Activated CD4-positive, alpha-beta memory T cell treated with anti-CD3 and anti-CD28 coated beads, Interleukin-2, amount 10 ng/mL, durations not matched to agents 7 days and 5 days (primary cell): ENCODE measurements at regions not wholly inside any gene's neighbourhood (a gene's known extent, or its start where the extent isn't known, plus 50 kb on each side); places are given as distances from the start of the nearest gene placed in this dataset.

Experiments
- CTCF ChIA-PET: fragments of 350-600 bp; sonication (Branson Sonifier 250); formaldehyde crosslinking; loops from one replicate; lab custom pipeline; 2021; ENCODE audit warnings: antibody characterized with exemption, inconsistent platforms; lab: Charles Lee
- POLR2A ChIA-PET: fragments of 350-600 bp; sonication (Branson Sonifier 250); formaldehyde crosslinking; loops from one replicate; lab custom pipeline; 2021; ENCODE audit warnings: antibody characterized with exemption; lab: Charles Lee
- DNase-seq: peaks from one replicate; pipeline ENCODE4 v3.0.0-alpha.2; 2020
- H3K27ac Mint-ChIP-seq: one replicate; pipeline ENCODE4 v1.8.0; 2021; ENCODE audit warnings: mild to moderate bottlenecking, mixed read lengths
- H3K27me3 Mint-ChIP-seq: one replicate; pipeline ENCODE4 v1.8.0; 2021; ENCODE audit warnings: mixed read lengths
- H3K36me3 Mint-ChIP-seq: one replicate; pipeline ENCODE4 v1.8.0; 2021; ENCODE audit warnings: low read depth, mixed read lengths
- H3K4me1 Mint-ChIP-seq: one replicate; pipeline ENCODE4 v1.8.0; 2021; ENCODE audit warnings: mixed read lengths
- H3K4me3 Mint-ChIP-seq: one replicate; pipeline ENCODE4 v1.8.0; 2021; ENCODE audit warnings: mild to moderate bottlenecking, mixed read lengths
- H3K9me3 Mint-ChIP-seq: one replicate; pipeline ENCODE4 v1.8.0; 2021; ENCODE audit warnings: mixed read lengths

DNA sequence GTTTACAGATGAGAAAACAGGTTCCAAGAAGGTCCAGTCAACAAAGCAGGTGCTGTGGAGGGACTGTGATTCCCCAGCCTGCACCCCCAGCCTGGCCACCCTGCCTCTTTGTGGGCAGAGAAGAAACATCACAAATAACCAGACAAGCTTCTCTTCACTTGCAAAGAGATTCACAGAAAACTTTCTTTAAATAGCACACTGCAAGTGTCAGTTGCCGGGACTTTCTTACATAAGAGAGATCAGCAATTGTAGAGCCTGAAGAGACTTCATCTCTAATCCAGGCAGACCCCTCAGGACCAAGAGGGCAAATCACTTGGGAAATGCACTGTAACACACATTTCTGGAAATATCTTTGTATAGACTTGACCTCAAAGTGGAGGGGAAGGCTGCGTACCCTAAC lies 207.9 kb upstream of the CHRNA7 start:
- H3K9me3 Mint-ChIP-seq: no peaks in the 10 kb centered on the region
- no peaks in the 10 kb centered on the region for H3K36me3 Mint-ChIP-seq
- POLR2A ChIA-PET: no interaction called here
- no peak overlapping the region for H3K27ac Mint-ChIP-seq
- no peak overlapping the region for H3K4me3 Mint-ChIP-seq
- H3K4me1 Mint-ChIP-seq: no peaks in the 10 kb centered on the region
- peaks cover 5% of the 10 kb centered on the region for H3K27me3 Mint-ChIP-seq
- CTCF ChIA-PET: no interaction called here
- no peak for DNase-seq

GRCh38 chr15:31824024-31824423 lies 206.3 kb upstream of the CHRNA7 start:
- H3K4me3 Mint-ChIP-seq: no peak overlapping the region
- no peak for DNase-seq
- H3K36me3 Mint-ChIP-seq: no peaks in the 10 kb centered on the region
- no peak overlapping the region for H3K27ac Mint-ChIP-seq
- no peaks in the 10 kb centered on the region for H3K9me3 Mint-ChIP-seq
- ChIA-PET CTCF (no interaction called here), POLR2A (no interaction called here)
- no peaks in the 10 kb centered on the region for H3K4me1 Mint-ChIP-seq
- peaks cover 1% of the 10 kb centered on the region for H3K27me3 Mint-ChIP-seq

DNA sequence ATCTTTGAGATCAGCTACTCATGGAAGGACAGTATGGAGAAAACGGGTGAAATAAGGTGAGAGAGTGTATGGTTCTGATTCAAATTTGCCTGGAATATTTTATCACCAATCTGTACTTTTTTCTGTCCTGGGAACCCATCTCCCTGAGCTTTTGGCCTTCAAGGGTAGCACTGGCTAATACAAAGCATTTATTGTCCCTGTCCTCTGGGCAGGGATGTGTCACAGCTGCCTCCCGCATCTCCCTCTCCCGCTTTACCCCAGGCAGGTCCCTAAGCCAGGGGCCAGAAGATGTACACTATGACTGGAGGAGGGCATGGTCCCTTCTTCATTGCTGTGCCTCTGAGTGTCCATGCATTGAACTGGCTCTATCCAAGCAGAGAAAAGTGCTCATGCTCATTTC lies 201.7 kb upstream of the CHRNA7 start:
- no peak for DNase-seq
- ChIA-PET POLR2A (no interaction called here), CTCF (no interaction called here)
- H3K36me3 Mint-ChIP-seq: no peaks in the 10 kb centered on the region
- H3K9me3 Mint-ChIP-seq: no peaks in the 10 kb centered on the region
- no peak overlapping the region for H3K4me3 Mint-ChIP-seq
- peaks cover 2% of the 10 kb centered on the region for H3K27me3 Mint-ChIP-seq
- H3K4me1 Mint-ChIP-seq: no peaks in the 10 kb centered on the region
- H3K27ac Mint-ChIP-seq: no peak overlapping the region

DNA sequence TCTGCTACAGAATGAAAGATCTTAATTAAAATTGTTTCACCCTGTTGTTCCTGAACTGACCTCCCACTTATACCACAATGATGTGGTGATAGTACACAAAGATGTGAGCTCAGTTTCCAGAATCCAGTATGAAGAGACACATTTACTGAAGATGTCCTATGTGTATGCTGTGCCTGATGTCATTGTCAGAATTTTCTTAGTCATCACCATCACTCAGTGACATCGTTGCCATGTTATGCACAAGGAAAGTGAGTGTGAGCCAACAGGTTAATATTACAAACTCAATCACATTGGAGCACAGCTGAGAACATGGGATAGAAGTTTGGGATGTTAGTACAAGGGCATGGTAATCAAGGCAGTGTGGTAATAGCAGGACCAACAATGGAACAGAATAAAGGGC lies 199.7 kb upstream of the CHRNA7 start:
- POLR2A ChIA-PET: no interaction called here
- Mint-ChIP-seq H3K27ac (no peak overlapping the region), H3K36me3 (no peaks in the 10 kb centered on the region), H3K4me3 (no peak overlapping the region), H3K9me3 (no peaks in the 10 kb centered on the region), H3K4me1 (no peaks in the 10 kb centered on the region), H3K27me3 (peaks cover 2% of the 10 kb centered on the region)
- no peak for DNase-seq
- CTCF ChIA-PET: no interaction called here

DNA sequence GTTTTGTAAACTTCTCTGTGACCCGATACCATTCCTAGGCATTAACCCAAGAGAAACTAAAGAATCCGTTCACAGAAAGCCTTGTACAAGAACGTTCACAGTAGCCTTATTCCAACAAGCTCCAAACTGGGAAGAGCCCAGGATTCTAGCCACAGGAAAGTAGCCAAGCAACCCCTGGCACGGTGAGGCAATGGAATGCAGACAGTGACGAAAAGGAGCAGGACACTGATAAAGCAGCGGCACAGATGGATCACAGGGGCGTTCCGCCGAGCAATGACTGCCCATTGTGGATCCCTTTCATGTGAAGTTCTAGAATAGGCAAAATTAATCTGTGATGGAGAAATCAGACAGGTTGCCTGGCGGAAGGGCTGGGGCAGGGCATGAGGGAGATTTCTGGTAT lies 198.7 kb upstream of the CHRNA7 start:
- H3K27ac Mint-ChIP-seq: no peak overlapping the region
- no peak overlapping the region for H3K4me3 Mint-ChIP-seq
- ChIA-PET POLR2A (no interaction called here), CTCF (no interaction called here)
- no peaks in the 10 kb centered on the region for H3K4me1 Mint-ChIP-seq
- no peak for DNase-seq
- no peaks in the 10 kb centered on the region for H3K36me3 Mint-ChIP-seq
- no peaks in the 10 kb centered on the region for H3K9me3 Mint-ChIP-seq
- peaks cover 2% of the 10 kb centered on the region for H3K27me3 Mint-ChIP-seq

DNA sequence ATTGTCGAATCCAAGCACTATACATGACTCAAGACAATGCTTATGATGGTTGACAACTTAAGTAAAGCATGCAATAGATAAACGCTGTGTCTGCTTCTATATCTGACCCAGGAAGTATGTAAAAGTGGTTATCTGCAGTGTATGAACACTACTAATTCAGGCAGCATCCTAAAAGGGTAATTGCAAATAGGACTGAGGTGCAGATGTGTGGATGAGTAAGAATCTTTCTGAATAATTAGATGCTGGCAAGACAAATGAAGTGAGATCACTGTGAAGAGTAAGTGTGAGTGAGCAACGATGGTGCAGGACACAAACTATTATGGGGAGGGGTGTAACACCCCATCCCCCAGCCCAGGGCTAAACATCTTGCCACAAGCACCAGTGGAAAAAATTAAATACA lies 195.7 kb upstream of the CHRNA7 start:
- ChIA-PET CTCF (no interaction called here), POLR2A (no interaction called here)
- Mint-ChIP-seq H3K4me1 (no peaks in the 10 kb centered on the region), H3K27ac (no peak overlapping the region), H3K36me3 (no peaks in the 10 kb centered on the region), H3K9me3 (no peaks in the 10 kb centered on the region), H3K4me3 (no peak overlapping the region), H3K27me3 (peaks cover 4% of the 10 kb centered on the region)
- no peak for DNase-seq

- Mint-ChIP-seq H3K9me3 (no peaks in the 10 kb centered on the region), H3K4me1 (no peaks in the 10 kb centered on the region), H3K27ac (no peak overlapping the region), H3K36me3 (no peaks in the 10 kb centered on the region), H3K4me3 (no peak overlapping the region), H3K27me3 (peaks cover 2% of the 10 kb centered on the region)
- CTCF ChIA-PET: no interaction called here
- DNase-seq: no peak
- POLR2A ChIA-PET: no interaction called here
Measured at GRCh38 chr15:31839388-31839787, 190.9 kb upstream of the CHRNA7 start.

GRCh38 chr15:31840849-31841476 lies 189.4 kb upstream of the CHRNA7 start:
- H3K36me3 Mint-ChIP-seq: no peaks in the 10 kb centered on the region
- peaks cover 2% of the 10 kb centered on the region for H3K27me3 Mint-ChIP-seq
- no peaks in the 10 kb centered on the region for H3K9me3 Mint-ChIP-seq
- POLR2A ChIA-PET: no interaction called here
- H3K4me1 Mint-ChIP-seq: no peaks in the 10 kb centered on the region
- no peak overlapping the region for H3K27ac Mint-ChIP-seq
- CTCF ChIA-PET: no interaction called here
- no peak for DNase-seq
- no peak overlapping the region for H3K4me3 Mint-ChIP-seq

DNA sequence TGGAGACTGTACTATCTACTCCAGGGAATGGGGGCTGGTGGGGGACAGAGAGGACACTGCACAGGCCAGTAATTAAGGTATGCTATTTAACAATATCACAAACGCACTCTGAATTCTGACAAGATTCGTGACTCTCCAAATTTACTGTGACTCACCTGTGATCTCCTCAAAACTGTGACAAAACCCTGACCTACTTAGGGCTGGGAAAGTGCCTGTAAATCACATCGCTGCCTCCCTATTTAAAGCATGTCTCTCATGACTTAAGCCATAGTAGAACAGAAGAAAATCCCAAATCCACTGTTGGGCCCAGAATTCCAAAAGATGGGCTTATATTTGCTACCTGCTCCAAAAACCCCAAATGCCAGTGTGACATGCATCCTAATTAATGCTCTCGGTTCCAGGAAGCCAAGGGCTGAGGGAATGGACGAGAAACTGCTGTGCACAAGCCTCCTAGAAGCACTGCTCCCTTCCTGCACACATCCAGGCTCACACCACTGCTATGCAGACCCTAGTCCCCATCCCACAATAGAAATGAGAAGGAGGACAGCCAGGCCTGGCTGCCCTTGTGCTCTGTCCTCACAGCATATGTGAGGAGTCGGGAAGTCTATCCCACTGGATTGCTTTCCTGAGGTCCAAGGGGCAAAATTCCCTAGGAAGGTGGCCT lies 187.7 kb upstream of the CHRNA7 start:
- H3K27me3 Mint-ChIP-seq: peaks cover 3% of the 10 kb centered on the region
- no peak for DNase-seq
- POLR2A ChIA-PET: no interaction called here
- CTCF ChIA-PET: no interaction called here
- H3K4me1 Mint-ChIP-seq: no peaks in the 10 kb centered on the region
- H3K9me3 Mint-ChIP-seq: no peaks in the 10 kb centered on the region
- H3K27ac Mint-ChIP-seq: no peak overlapping the region
- no peaks in the 10 kb centered on the region for H3K36me3 Mint-ChIP-seq
- no peak overlapping the region for H3K4me3 Mint-ChIP-seq

- Mint-ChIP-seq H3K4me3 (no peak overlapping the region), H3K27me3 (peaks cover 2% of the 10 kb centered on the region), H3K9me3 (no peaks in the 10 kb centered on the region), H3K27ac (no peak overlapping the region), H3K4me1 (no peaks in the 10 kb centered on the region), H3K36me3 (no peaks in the 10 kb centered on the region)
- DNase-seq: no peak
- CTCF ChIA-PET: no interaction called here
- POLR2A ChIA-PET: no interaction called here
Measured at GRCh38 chr15:31843426-31844055, 186.8 kb upstream of the CHRNA7 start.

DNA sequence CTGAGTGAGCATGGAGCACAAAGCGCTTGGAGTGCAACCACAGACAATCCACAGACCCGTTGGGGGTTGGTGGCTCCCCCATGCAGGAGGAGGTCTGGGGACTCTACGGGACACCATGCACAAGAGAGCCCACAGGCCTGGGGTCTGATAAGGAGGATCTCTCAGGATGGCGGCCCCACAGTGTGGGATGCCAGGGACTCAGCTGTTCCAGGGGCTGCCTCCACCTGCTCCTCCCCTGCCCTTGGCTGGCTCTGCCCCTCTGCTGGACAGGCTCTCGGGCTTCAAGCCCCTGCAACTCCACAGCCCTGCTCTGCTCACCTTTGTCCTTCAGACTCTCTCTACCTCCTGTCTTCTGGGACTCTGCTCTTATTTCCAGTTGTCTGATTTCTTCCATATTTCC lies 184.5 kb upstream of the CHRNA7 start:
- Mint-ChIP-seq H3K4me1 (no peaks in the 10 kb centered on the region), H3K36me3 (no peaks in the 10 kb centered on the region), H3K4me3 (no peak overlapping the region), H3K27me3 (peaks cover 2% of the 10 kb centered on the region), H3K27ac (no peak overlapping the region), H3K9me3 (peaks cover 1% of the 10 kb centered on the region)
- DNase-seq: no peak
- ChIA-PET CTCF (no interaction called here), POLR2A (no interaction called here)

- Mint-ChIP-seq H3K9me3 (peaks cover 1% of the 10 kb centered on the region), H3K4me3 (no peak overlapping the region), H3K27ac (no peak overlapping the region), H3K36me3 (no peaks in the 10 kb centered on the region), H3K4me1 (no peaks in the 10 kb centered on the region), H3K27me3 (peaks cover 4% of the 10 kb centered on the region)
- DNase-seq: no peak
- POLR2A ChIA-PET: no interaction called here
- CTCF ChIA-PET: no interaction called here
Measured at GRCh38 chr15:31847961-31848360, 182.4 kb upstream of the CHRNA7 start.

- no peak overlapping the region for H3K4me3 Mint-ChIP-seq
- H3K36me3 Mint-ChIP-seq: no peaks in the 10 kb centered on the region
- no peak overlapping the region for H3K27ac Mint-ChIP-seq
- no peak for DNase-seq
- ChIA-PET CTCF (no interaction called here), POLR2A (no interaction called here)
- peaks cover 7% of the 10 kb centered on the region for H3K27me3 Mint-ChIP-seq
- peaks cover 1% of the 10 kb centered on the region for H3K9me3 Mint-ChIP-seq
- no peaks in the 10 kb centered on the region for H3K4me1 Mint-ChIP-seq
Measured at GRCh38 chr15:31848621-31849020, 181.7 kb upstream of the CHRNA7 start.
